ENCODE measurements at regions not wholly inside any gene's neighbourhood (a gene's known extent, or its start where the extent isn't known, plus 50 kb on each side); places are given as distances from the start of the nearest gene placed in this dataset.

DNA sequence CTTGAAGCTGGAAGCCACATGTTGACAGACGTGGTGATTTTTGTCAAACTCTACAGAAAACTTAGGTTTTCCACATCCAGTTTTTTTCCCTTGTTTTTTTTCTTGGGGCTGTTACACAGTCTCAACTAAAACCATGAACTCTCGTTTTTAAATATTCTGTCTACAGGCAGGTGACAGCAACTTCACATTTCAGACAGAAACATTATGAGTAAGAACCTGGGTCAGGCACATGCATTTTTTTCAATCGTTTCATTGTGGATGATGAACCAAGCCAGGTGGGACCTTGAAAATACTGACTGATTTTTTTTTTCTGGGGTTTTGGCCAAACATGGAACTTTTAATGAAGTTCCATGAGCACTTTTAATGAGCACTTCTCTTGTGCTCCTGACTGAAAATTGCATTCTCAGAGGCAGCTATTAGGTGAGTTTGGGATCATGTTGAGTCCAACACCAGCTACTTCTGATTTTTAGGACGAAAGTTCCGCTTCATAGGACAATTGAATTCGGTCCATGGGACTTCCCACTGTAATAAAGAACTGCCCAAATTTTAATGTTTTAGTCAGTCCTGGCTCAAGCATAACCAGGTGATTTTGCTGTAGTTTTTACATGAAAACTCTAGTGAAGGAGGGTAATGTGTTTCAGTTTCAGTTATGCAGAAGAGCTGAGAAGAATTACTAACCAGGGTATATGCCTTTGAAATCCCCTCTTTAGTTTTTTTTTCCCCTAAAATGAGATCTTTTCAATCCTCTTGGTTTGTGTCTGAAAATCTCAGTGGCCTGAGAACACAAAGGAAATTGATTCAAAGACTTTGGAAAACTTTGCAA lies 93.2 kb upstream of the ADAMTS16 start:
- intact Hi-C loops (cut with micrococcal nuclease): no loop called here
- no peak overlapping the region for H3K27ac Mint-ChIP-seq
- no peaks in the 10 kb centered on the region for H3K27me3 Mint-ChIP-seq
- no peaks in the 10 kb centered on the region for H3K36me3 Mint-ChIP-seq (ENCODE audit: low read depth)
- no peaks in the 10 kb centered on the region for H3K9me3 Mint-ChIP-seq
- no peak for DNase-seq
- H3K4me3 Mint-ChIP-seq: no peak overlapping the region
- H3K4me1 Mint-ChIP-seq: no peaks in the 10 kb centered on the region

DNA sequence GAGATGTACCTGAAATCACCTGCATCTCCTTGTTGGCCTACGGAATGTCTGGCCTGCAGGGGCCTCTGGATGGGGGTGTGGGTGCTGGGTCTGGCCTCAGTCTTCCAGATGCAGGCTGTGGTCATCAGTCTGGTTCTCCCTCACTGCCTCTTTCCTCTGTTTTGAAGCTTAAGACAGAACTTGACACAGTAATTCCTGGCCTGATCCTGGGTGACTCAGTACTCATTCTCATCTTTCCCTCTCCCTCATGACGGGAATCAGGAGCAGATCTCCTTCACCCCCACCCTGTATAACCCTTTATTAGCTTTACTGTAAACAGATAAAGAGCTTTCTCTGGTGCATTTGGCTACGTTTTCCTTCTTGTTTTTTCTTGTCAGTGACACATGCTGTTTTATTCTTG lies 89.3 kb upstream of the ADAMTS16 start:
- intact Hi-C loops (cut with micrococcal nuclease): no loop called here
- H3K27ac Mint-ChIP-seq: no peak overlapping the region
- H3K9me3 Mint-ChIP-seq: no peaks in the 10 kb centered on the region
- DNase-seq: no peak
- H3K36me3 Mint-ChIP-seq (ENCODE audit: low read depth): no peaks in the 10 kb centered on the region
- no peaks in the 10 kb centered on the region for H3K4me1 Mint-ChIP-seq
- no peaks in the 10 kb centered on the region for H3K27me3 Mint-ChIP-seq
- no peak overlapping the region for H3K4me3 Mint-ChIP-seq

DNA sequence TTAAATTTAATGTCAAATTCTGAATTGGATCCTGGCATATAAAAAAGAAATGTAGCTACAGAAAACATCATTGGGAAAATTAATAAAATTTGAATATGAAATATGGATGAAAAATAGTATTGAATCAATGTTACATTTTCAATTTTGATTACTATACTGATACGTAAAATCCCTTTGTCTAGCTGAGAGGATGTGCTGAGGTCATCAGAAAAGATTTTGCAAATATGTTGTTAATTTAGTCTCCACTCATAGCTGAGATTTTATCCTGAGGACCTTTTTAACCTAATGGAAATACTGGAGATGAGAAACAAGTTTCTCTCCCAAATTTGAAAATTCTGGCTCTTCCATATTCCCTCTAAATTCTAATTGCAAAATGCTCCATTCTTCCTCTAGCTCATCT lies 84.4 kb upstream of the ADAMTS16 start:
- no peak for DNase-seq
- no peaks in the 10 kb centered on the region for H3K27me3 Mint-ChIP-seq

DNA sequence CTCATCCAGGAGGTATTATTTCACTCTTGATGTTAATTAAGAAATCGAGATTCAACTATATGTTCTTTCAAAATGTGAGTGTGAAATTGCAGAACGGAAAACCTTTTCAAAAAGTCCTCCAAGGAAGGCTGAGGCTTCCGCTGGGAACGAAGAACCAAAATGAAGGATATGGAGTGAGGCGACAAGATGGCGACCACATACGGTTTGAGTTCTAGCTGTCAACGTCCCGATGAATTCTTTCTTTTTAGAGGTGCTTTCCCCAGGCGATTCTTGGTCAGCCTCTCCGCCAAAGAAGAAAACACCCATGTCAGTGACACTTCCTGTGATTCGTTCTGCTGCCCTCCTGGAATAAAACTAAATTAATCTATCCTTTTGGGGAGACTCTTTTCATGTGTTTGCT lies 78.3 kb upstream of the ADAMTS16 start:
- DNase-seq: no peak
- intact Hi-C loops (cut with micrococcal nuclease): no loop called here
- Mint-ChIP-seq H3K4me3 (no peak overlapping the region), H3K4me1 (no peaks in the 10 kb centered on the region), H3K36me3 (ENCODE audit: low read depth) (no peaks in the 10 kb centered on the region), H3K27ac (no peak overlapping the region), H3K27me3 (no peaks in the 10 kb centered on the region), H3K9me3 (peaks cover 5% of the 10 kb centered on the region)

More for the DNA sequence above, 84.4 kb upstream of the ADAMTS16 start:
- H3K4me3 Mint-ChIP-seq: no peak overlapping the region
- intact Hi-C loops (cut with micrococcal nuclease): no loop called here
- H3K36me3 Mint-ChIP-seq (ENCODE audit: low read depth): no peaks in the 10 kb centered on the region
- H3K4me1 Mint-ChIP-seq: no peaks in the 10 kb centered on the region
- no peak overlapping the region for H3K27ac Mint-ChIP-seq
- peaks cover 5% of the 10 kb centered on the region for H3K9me3 Mint-ChIP-seq

DNA sequence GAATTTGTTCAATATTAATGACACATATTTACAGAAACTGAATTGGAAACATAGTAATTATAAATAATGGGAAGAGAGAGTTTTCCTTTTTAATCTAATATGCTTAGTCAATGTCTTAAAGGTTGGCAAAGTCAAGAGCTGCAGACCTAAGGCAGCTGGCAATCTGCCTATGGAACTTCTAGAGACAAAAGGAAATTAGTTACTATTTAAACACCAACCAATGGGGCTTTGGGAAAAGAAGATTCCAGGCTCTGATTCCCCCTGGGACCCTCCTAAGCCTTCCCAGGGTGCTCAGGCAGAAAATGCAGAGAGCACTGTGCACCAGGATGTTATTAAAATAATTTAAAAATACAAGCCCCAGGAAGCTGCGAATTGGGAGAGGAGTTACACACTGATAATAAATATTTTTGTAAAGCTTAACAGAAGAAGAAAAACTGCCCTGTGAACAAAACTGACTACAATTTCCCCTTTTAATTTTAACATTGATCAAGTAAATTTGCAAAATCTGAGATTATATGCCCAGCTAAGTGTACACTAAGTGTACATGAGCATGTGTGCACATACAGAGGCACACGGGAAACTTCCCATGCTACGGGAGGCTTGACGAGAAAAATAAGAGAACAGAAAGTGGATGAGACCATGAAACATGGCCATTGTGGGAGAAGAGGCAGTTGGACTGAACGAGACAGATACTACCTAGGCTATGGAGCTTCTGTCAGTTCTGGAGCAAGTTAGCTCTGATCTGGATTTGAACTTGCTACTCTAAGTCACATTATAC lies 77.4 kb upstream of the ADAMTS16 start:
- intact Hi-C loops (cut with micrococcal nuclease): no loop called here
- Mint-ChIP-seq H3K9me3 (peaks cover 5% of the 10 kb centered on the region), H3K36me3 (ENCODE audit: low read depth) (no peaks in the 10 kb centered on the region), H3K27ac (no peak overlapping the region), H3K4me3 (no peak overlapping the region), H3K4me1 (no peaks in the 10 kb centered on the region), H3K27me3 (no peaks in the 10 kb centered on the region)
- DNase-seq: no peak

DNA sequence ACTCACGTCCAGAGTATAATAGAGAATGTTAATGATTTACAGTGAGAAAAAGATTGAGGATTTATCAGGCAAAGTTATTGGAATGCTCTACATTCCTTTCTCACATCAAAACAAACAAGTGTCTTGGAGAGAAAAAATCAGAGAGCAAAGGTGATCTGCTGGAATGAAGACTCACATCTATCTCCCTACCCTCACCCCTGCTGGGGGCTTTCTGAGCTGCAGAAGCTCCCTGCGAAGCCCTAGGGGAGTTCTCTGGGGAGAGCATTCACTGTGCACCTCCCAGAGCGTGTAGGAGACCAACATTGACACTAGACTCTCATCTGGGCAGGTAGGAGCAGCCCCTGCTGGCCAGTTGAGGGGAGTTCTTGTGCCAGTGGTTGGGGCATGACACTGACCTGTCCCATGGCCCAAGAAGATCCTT lies 76.6 kb upstream of the ADAMTS16 start:
- intact Hi-C loops (cut with micrococcal nuclease): no loop called here
- H3K4me3 Mint-ChIP-seq: no peak overlapping the region
- H3K4me1 Mint-ChIP-seq: no peaks in the 10 kb centered on the region
- H3K36me3 Mint-ChIP-seq (ENCODE audit: low read depth): no peaks in the 10 kb centered on the region
- peaks cover 5% of the 10 kb centered on the region for H3K9me3 Mint-ChIP-seq
- no peak overlapping the region for H3K27ac Mint-ChIP-seq
- no peaks in the 10 kb centered on the region for H3K27me3 Mint-ChIP-seq
- no peak for DNase-seq

DNA sequence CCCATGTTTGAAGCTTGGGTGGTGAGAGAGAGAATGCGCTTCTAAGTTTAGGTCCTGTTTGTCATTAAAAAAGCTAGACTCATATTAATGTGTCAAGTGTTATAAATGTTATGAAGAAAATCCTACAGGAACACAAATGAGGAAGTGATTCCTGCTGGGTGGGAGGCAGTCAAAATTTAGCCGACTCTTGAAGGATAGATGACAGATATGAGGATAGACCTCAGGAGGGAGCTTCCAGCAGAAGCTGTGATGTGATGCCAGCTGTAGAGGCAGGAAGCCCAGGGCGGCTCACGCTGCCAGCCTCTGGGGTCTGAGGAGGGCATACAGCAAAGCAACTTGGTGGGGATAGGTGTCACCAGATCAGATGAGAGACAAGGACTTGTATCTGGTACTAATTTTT lies 74.7 kb upstream of the ADAMTS16 start:
- Mint-ChIP-seq H3K27me3 (no peaks in the 10 kb centered on the region), H3K4me3 (no peak overlapping the region), H3K9me3 (no peaks in the 10 kb centered on the region), H3K4me1 (no peaks in the 10 kb centered on the region), H3K36me3 (ENCODE audit: low read depth) (no peaks in the 10 kb centered on the region), H3K27ac (no peak overlapping the region)
- intact Hi-C loops (cut with micrococcal nuclease): no loop called here
- no peak for DNase-seq

DNA sequence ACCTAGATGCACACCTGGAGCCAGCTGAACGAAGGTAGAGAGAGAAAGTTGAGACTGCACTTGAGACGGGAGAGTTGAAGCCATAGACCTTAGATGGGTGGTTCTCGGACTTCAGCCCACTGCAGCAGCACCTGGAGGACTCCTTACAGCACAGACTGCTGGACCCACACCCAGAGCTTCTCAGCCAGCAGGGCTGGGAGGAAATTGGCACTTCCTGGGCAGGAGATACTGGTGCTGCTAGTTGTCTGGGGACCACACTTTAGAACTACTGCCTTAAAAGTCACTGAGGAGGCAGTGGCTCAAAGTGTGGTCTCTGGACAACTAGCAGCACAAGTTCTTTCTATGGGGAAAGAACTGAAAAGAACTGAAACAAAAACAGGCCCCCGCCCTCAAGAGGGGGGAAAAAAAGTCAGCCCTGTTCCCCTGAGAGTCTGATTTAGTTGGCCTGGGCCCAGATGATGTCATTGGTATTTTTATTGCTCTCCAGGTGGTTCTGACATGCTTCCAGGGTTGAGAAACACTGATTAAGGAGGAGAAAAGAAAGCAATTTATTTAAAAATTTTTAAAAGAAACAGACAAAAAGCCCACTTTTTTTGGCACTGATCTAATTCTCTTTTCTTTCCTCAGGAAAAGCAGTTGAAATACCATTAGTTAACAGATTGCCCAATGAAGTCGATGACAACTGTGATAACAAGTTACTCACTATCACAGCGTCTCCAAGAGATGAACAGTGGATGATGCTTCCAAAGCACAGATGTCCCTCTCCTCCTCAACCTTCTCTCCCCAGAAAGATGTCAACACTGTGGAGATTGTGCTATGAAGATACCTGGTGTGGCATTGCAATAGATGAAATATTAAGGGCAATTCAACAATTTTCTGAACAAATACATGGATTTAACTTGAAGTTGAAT lies 73.6 kb upstream of the ADAMTS16 start:
- Mint-ChIP-seq H3K27me3 (no peaks in the 10 kb centered on the region), H3K4me1 (no peaks in the 10 kb centered on the region), H3K9me3 (no peaks in the 10 kb centered on the region), H3K27ac (no peak overlapping the region), H3K36me3 (ENCODE audit: low read depth) (no peaks in the 10 kb centered on the region), H3K4me3 (no peak overlapping the region)
- DNase-seq: no peak
- intact Hi-C loops (cut with micrococcal nuclease): no loop called here

DNA sequence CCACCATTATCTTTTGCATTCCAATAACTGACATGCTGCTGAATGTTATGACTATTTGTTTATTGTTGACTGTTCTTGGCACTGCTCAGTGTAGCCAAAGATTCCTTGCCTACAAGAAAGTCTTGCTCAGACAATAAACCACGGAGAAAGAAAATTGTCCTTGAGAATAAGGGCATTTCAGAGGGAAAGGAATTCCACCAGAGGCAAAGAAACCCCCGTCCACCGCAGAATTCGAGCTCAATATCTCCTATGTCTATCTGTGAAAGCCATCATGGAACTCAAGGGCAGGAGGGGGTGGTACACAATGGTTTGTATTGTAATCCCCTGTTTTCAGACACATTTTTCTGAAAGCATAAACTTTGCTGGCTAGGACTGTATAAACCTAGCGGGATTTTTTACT lies 70.3 kb upstream of the ADAMTS16 start:
- Mint-ChIP-seq H3K27me3 (no peaks in the 10 kb centered on the region), H3K4me1 (no peaks in the 10 kb centered on the region), H3K9me3 (no peaks in the 10 kb centered on the region), H3K4me3 (no peak overlapping the region), H3K36me3 (ENCODE audit: low read depth) (no peaks in the 10 kb centered on the region), H3K27ac (no peak overlapping the region)
- DNase-seq: no peak
- intact Hi-C loops (cut with micrococcal nuclease): no loop called here

DNA sequence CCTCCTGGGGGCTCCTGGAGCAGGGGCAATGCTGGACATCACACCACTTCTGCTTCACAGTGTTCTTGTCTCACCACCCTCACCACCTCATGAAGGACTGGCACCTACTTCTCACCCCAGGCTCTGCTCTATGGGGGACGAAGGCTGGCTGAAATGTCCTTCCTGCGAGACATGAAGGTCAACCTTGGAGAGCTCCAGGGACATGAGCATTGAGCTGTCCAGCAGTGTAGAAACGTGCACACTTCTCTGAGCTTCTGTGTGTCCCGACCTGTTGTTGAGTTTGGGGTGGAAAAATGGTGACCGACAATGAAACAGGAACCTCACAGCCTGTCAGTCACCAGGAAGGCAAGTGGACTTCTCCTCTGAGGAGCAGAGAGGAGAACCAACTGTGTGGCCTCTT lies 68.6 kb upstream of the ADAMTS16 start:
- H3K27me3 Mint-ChIP-seq: no peaks in the 10 kb centered on the region
- no peak overlapping the region for H3K4me3 Mint-ChIP-seq
- no peaks in the 10 kb centered on the region for H3K9me3 Mint-ChIP-seq
- no peaks in the 10 kb centered on the region for H3K36me3 Mint-ChIP-seq (ENCODE audit: low read depth)
- intact Hi-C loops (cut with micrococcal nuclease): no loop called here
- no peaks in the 10 kb centered on the region for H3K4me1 Mint-ChIP-seq
- no peak for DNase-seq
- H3K27ac Mint-ChIP-seq: no peak overlapping the region

DNA sequence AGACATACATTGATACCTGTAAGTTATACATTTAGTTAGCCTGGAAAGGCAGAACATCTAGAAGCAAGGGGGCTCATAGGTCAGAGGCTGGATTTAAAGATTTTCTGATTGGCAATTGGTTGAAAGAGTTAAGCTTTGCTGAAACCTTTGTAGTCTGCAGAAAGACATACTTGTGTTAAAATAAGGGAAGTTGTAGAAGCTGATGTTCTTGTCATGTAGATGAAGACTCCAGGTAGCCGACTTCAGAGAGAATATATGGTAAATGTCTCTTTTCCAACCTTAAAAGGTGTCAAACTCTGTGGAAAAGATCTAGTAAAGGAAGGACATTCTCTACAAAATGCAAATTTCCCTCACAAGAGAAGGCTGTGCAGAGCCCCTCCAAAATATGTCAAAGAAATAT lies 62.9 kb upstream of the ADAMTS16 start:
- Mint-ChIP-seq H3K27me3 (no peaks in the 10 kb centered on the region), H3K4me1 (no peaks in the 10 kb centered on the region), H3K27ac (no peak overlapping the region), H3K36me3 (ENCODE audit: low read depth) (no peaks in the 10 kb centered on the region), H3K9me3 (no peaks in the 10 kb centered on the region), H3K4me3 (no peak overlapping the region)
- intact Hi-C loops (cut with micrococcal nuclease): no loop called here
- no peak for DNase-seq

DNA sequence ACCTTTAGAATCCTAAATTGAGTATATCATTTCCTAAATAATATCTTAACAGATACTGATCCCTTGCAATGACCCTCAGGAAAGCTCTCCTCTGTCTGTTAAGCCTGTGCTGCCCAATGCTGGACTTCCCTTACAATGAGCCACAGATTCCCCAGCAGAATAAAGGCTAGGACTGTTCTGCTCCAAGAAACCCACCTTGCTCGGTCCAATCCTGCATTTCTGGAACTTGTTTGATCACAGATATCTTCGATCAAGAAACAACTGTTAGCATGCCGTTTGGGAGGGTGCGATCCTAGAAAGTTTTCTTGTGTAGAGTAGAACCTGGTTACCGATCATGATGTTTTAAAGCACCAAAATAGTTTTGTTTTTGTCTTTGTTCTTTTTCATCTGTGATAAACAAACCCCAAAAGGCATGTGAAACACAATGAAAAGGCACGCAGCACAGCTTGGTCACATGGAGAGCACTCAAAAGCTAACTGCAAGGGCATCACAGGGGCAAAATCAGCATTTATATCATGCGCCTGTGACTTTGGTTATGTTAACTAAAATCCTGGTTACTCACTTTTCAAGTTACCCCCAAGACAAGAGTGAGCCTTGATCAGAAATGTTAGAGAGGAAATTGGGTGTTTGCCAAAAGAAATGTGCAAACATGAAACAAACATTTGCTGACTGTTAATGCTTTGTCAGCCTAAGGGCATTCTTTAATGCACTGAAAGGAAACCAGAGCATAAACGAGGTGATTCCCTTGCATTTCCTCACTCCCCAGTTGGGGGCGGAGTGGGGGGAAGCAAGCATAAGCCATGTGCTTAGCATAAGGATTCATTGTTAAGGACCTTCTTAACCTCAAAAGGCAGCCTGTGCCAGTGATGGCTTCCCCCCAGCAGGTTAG lies 61.9 kb upstream of the ADAMTS16 start:
- H3K27me3 Mint-ChIP-seq: no peaks in the 10 kb centered on the region
- intact Hi-C loops (cut with micrococcal nuclease): no loop called here
- no peaks in the 10 kb centered on the region for H3K9me3 Mint-ChIP-seq
- no peak for DNase-seq
- H3K27ac Mint-ChIP-seq: no peak overlapping the region
- no peak overlapping the region for H3K4me3 Mint-ChIP-seq
- no peaks in the 10 kb centered on the region for H3K36me3 Mint-ChIP-seq (ENCODE audit: low read depth)
- no peaks in the 10 kb centered on the region for H3K4me1 Mint-ChIP-seq

DNA sequence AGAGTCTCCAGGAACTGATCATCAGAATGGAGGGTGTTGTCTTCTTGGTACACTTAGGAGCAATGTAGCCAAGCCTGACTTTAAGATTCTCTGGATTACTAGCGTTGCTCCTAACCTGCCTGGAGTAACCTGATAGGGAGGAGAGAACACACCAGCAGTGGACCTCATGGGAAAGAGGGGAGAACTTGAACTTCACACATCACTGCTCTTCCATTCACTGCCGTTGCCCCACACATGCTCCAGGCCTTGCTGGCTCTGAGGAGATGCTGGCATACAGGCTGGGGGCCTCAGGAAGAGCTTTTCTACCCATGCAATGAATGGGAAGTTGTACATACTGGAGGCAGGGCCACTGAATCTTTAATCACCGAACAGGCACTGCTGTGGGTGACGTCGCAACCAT lies 60.3 kb upstream of the ADAMTS16 start:
- no peak overlapping the region for H3K27ac Mint-ChIP-seq

More for the DNA sequence above, 60.3 kb upstream of the ADAMTS16 start:
- Mint-ChIP-seq H3K4me3 (no peak overlapping the region), H3K4me1 (no peaks in the 10 kb centered on the region), H3K9me3 (no peaks in the 10 kb centered on the region), H3K27me3 (no peaks in the 10 kb centered on the region), H3K36me3 (ENCODE audit: low read depth) (no peaks in the 10 kb centered on the region)
- no peak for DNase-seq
- intact Hi-C loops (cut with micrococcal nuclease): no loop called here
